GM21381 (cell line): ENCODE measurements at regions not wholly inside any gene's neighbourhood (a gene's known extent, or its start where the extent isn't known, plus 50 kb on each side); places are given as distances from the start of the nearest gene placed in this dataset.

Experiments
- ATAC-seq: cut with Tn5 transposase; IDR thresholded peaks from one replicate; pipeline ENCODE4 v1.9.1; 2021; ENCODE audit warnings: mild to moderate bottlenecking, moderate library complexity; ENCODE audit not compliant: unreplicated experiment

GRCh38 chr5:74428275-74428674 lies 212.3 kb downstream of the ENC1 start:
- no peak for ATAC-seq

DNA sequence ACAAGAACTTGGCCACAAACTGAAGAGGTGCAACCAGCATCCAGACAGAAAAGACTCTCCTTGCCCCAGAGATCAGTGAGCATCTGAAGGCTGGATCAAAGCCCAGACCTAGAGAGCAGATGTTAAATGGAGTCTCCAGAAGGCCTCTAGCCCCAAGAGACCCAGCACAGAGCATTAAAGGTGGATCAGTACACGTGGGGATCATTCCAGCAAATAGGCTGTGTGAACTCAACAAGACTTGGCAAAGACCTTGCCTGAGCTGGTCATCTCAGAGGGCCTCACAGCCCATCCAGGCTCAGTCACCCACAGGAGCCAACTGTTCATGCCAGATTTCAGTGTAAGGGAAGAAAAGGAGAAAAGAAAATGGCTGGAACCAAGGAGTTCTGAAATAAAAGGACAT lies 214.0 kb downstream of the ENC1 start:
- no peak for ATAC-seq

DNA sequence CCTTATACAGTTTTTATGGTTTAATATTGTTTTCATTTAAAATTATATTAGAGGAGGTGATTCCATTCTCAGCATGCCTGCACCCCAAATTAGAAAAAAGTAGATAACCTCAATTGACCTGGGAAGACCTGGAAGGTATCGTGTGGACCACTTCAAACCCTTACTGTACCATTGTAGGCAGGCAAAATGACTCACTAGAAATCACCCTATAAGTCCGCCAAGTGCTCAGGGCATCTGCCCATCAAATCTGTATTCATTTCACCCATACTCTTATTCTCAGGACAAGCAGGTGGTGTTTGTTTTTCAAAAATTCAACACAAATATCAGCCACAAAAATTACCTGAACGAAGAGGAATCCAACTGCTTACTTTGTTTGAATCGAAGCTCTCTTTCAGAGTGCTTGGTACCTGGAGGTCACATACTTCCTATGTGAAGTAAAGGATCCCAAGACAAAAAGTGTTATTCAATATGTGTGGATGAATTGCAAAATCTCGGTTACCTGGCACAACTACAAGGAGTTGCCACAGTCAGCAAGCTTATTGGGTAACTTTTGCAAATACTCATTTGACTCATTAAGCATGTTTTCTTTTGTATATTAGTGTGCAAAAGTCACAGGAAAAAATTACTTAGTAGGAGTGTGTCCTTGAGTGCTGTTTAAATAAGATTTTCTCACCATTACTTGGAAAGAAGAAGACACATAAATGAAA lies 216.2 kb downstream of the ENC1 start:
- ATAC-seq = no peak

DNA sequence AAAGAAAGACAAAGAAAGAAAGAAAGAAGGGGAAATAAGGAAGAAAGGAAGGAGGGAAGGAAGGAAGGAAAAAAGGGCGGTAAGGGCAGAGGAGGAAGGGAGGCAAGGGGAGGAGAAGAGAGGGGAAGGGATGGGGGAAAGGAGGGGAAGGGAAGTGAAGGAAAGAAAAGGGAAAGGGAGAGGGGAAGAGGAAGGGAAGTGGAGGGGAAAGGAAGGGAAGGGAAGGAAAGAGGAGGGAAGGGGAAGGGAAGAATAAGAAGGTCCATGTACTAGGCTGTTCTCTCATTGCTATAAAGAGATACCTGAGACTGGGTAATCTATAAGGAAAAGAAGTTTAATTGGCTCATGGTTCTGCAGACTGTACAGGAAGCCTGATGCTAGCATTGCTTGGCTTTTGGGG lies 217.1 kb downstream of the ENC1 start:
- ATAC-seq = no peak

- ATAC-seq = no peak
Observed at GRCh38 chr5:74422671-74423070, 217.9 kb downstream of the ENC1 start.

DNA sequence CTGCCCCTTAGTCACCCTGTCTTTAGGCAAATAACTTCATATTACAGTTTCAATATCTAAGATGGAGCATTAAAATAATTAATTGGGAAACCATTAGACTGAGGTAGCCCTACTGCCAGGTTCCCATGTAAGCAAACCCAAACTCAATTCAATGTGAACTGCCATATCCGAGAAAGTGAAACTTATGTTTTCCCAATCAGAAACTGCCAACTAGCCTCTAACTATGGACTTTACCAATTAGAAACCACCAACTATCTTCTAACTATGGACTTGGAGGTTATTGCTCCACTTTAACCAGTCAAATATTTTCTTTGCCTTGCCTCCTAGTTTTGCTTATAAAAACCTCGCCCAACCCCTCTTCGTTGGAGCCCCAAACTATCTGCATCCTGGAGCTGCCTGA lies 218.5 kb downstream of the ENC1 start:
- no peak for ATAC-seq

DNA sequence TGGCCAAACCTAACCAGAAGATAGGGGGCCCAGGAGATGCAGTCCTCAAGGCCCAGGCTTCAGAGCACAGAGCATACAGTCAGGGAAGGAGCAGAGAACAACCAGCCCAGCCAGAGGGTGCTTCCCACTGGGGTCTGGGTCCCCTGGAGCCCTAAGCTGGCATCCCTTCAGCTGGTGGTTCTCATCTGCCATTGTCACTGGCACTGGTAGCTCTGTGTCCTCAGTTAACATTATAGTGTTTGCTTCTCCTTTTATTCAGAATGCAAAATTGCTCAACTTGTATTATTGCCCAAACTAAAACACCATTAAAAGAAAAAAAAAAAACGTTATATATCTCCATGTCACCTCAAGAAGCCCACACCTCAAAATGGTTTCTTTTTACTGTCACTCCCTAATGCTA lies 219.2 kb downstream of the ENC1 start:
- no peak for ATAC-seq

- no peak for ATAC-seq
Observed at GRCh38 chr5:74420947-74421346, 219.6 kb downstream of the ENC1 start.

GRCh38 chr5:74420220-74420619 lies 220.3 kb downstream of the ENC1 start:
- no peak for ATAC-seq

DNA sequence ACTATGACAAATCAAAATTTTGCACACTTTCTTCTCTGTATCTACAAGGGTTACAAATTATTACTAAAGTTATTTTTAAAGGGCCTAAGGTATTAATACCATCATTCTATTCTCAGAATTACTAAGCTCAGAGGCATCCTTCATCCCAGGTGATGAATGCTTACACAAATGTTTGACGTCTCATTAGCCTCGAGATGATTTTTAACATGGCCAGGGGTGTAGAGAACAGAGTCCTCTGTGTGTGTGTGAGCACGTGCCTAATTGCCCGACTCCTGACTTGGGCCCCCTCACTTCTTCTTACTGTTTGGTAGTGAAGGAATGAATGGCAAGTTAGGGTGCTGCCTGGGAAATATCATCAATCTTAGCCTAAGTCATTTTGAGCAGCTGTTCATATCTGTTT lies 221.1 kb downstream of the ENC1 start:
- ATAC-seq = no peak

GRCh38 chr5:74418709-74419108 lies 221.8 kb downstream of the ENC1 start:
- ATAC-seq = no peak

DNA sequence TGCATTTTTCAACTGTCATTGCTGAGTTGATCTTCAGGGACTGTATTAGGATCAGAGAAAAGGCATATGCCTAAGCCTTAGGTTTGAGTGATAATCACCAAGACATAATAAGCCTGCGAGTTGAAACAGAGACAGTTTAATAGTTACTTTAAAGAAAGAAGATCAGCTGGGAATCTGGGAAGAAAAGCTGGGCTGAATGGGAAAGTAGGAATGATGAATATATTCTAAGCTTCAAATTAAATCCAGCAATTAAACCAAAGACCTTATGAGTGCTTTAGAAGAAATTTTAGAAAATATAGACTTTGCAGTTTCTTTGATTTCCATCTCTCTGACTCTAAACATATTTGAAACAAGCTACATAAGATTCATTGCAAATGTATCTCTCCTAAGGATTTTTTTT lies 222.3 kb downstream of the ENC1 start:
- ATAC-seq = no peak

DNA sequence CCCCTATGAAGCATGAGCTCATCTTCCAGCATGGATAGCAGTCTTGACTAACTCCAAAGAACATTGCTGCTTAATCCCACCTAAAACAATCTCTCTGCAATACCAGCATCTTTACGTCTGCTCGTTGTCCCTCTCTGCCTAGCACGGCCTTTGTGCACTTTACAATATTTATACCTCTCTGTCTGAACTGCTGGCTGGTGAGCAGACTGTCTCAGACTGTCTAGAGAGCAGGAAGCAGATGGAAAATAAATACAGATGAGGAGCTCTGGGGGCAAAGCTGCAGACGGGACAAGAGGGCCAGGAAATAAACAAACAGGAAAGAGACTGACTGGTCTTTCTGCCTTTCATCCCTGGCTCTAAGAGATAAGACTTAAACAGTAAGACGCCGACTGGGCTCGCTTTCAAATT lies 224.8 kb downstream of the ENC1 start:
- ATAC-seq = no peak

DNA sequence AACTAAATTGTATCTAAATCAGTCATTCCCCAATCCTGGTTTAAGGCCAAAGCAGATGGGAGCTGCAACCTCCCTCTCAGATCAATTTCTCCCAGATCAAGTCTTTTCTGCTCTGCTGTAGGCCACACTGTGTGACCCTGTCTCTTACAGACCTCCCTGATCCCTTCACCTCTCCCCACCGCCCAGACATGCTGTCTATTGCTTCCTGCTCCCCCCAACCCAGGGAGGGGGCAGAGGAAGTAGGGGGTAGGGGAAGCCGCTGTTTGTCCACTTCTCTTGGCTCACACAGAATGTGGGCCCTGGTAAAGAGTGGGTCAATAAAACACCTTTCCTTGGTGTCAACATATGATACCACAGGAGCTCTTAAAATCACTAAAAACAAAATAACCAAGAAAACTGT lies 226.3 kb downstream of the ENC1 start:
- no peak for ATAC-seq

GRCh38 chr5:74413403-74414048 lies 227.0 kb downstream of the ENC1 start:
- no peak for ATAC-seq

DNA sequence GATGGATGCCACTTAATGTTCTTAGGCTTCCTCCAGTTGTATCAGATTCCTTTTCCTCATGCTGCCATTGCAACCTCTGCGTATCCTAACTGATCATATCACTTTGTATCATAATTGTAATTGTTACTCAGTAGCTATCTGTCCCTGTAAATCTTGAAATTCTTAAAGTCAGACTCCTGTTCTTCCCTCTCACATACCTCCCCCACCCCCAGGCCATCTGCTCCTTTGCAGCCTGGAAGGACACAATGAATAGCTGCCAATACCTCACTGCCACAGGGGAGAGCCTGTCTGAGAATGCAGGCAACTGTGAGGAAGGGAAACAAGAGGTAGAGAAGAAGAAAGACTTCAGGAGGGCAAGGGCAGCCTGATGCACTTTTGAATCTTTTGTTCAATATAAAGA lies 228.5 kb downstream of the ENC1 start:
- no peak for ATAC-seq

- ATAC-seq = no peak
Observed at GRCh38 chr5:74409712-74410111, 230.8 kb downstream of the ENC1 start.

DNA sequence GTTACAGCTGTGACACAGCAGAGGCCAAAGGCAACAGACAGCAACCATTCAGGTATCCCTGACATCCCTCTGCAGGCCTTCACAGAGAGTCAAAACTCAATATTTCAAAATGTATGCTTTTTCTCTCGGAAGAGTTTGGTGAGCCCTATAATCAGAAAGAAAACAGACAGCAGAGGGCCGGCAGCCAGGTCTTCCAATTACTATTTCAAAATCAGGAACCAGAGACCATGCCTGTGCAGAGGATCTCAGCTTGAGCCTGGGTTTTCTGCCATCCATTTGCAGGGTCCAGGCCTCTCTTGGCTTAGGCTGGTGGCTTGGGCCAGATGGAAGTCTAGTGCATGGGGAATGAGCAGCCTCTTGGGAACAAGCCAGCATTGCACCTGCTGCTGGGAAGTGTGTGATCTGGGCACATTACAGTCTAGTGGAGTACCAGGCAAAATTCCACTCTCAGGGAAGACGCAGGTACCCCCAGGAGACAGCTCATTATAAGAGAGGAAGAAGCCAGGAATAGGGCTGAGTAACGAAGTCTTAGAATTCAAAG lies 231.3 kb downstream of the ENC1 start:
- ATAC-seq = no peak

DNA sequence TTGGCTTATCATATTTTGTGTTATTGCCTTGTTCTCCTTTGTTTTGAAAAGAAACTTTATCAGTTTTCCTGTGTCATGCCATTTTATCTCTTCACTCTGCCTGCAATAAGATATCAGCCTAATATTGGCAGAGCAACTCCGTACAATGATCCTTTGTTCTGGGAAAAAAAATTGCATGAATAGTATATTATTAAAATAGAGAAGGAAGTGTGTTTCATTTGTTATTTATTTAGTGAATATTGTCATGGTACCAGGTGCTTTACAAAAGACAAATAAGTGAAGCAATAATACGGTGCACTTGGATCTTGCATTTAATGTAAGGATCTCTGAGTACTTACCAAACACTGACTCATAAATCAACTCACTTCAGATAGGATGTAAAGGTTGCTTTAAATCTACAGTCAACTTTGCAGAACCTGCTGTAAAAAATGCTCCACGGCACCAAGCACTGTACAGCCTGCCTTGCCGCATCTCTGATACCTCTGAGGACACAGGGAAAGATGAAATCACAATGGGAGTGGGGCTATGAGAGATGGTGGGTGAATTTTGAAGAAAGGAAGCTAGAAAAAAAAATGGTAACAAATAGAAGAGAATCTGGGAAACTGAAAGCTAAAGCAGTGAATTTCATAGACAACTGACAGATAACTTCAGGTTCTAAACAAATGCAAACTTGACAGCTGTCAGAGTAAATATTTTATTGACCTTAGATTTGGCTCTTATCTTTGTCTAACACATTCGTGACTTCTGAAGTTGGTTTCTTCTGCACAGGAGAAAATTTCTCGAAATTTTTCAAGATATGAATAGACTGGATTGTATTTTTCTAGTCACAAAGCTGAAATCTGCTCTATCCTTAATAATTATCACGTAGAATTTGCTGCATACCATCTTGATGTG lies 232.1 kb downstream of the ENC1 start:
- ATAC-seq = no peak

GRCh38 chr5:74407701-74408100 lies 232.8 kb downstream of the ENC1 start:
- ATAC-seq = no peak

DNA sequence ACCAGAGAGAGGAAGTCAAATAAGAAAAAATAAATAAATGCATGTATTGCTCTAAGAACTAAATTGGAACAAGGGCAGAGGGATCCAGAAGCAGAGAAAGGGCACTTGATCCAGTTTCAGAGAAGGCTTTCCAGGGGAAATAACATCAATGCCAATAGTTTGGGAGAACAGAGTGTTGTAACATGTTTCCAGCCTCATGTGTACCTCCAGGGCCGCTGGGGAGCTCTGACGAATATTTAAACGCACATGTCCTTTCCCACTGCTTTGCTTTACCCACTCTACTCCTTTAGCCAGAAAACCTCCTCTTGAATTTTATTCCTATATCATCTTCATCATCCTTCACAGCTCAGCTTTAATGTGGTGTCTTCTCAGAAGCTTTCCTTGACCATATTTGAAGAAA lies 233.7 kb downstream of the ENC1 start:
- no peak for ATAC-seq

GRCh38 chr5:74405593-74405992 lies 234.9 kb downstream of the ENC1 start:
- ATAC-seq = no peak
